H9 (cell line): ENCODE measurements at regions not wholly inside any gene's neighbourhood (a gene's known extent, or its start where the extent isn't known, plus 50 kb on each side); places are given as distances from the start of the nearest gene placed in this dataset.

Experiments used
- DNase-seq: peaks from one replicate; pipeline ENCODE4 v3.0.0-alpha.2; 2017
- H2AFZ ChIP-seq: one replicate; pipeline ENCODE4 v1.6.1; 2013; ENCODE audit warnings: mild to moderate bottlenecking, low read length, control low read depth, moderate library complexity
- H2AK5ac ChIP-seq: 2 replicates; pipeline ENCODE4 v1.6.1; 2013; ENCODE audit warnings: low read length, control low read depth, mixed read lengths; ENCODE audit not compliant: insufficient read length
- H2BK120ac ChIP-seq: one replicate; pipeline ENCODE4 v1.6.1; 2013; ENCODE audit warnings: low read depth, mild to moderate bottlenecking, low read length, control low read depth, inconsistent platforms; ENCODE audit not compliant: poor library complexity, severe bottlenecking
- H2BK12ac ChIP-seq: 2 replicates; pipeline ENCODE4 v1.6.1; 2013; ENCODE audit warnings: low read length, control low read depth, mixed read lengths, low read depth; ENCODE audit not compliant: insufficient read length
- H2BK15ac ChIP-seq: 2 replicates; pipeline ENCODE4 v1.6.1; 2013; ENCODE audit warnings: low read depth, low read length, control low read depth
- H2BK20ac ChIP-seq: one replicate; pipeline ENCODE4 v1.6.1; 2013; ENCODE audit warnings: low read depth, mild to moderate bottlenecking, low read length, control low read depth, inconsistent platforms; ENCODE audit not compliant: poor library complexity, severe bottlenecking
- H2BK5ac ChIP-seq: 2 replicates; pipeline ENCODE4 v1.6.1; 2013; ENCODE audit warnings: low read length, control low read depth, mixed read lengths; ENCODE audit not compliant: insufficient read length
- H3K14ac ChIP-seq: 2 replicates; pipeline ENCODE4 v1.6.1; 2013; ENCODE audit warnings: low read length, control low read depth; ENCODE audit not compliant: insufficient read depth
- H3K18ac ChIP-seq: 2 replicates; pipeline ENCODE4 v1.6.1; 2013; ENCODE audit warnings: low read depth, mild to moderate bottlenecking, mixed read lengths, low read length, control low read depth; ENCODE audit not compliant: insufficient read length
- H3K23ac ChIP-seq: 2 replicates; pipeline ENCODE4 v1.6.1; 2013; ENCODE audit warnings: low read length, control low read depth, mixed read lengths, low read depth; ENCODE audit not compliant: insufficient read length
- H3K23me2 ChIP-seq: 2 replicates; pipeline ENCODE4 v1.6.1; 2013; ENCODE audit warnings: low read depth, mild to moderate bottlenecking, mixed read lengths, low read length, control low read depth; ENCODE audit not compliant: insufficient read length, poor library complexity, severe bottlenecking
- H3K27ac ChIP-seq: 2 replicates; pipeline ENCODE4 v1.5.1; 2013; ENCODE audit warnings: low read length, control low read depth, mixed read lengths, low read depth; ENCODE audit not compliant: insufficient read length
- H3K27me3 ChIP-seq: 2 replicates; pipeline ENCODE4 v1.6.1; 2013; ENCODE audit warnings: low read length, control low read depth, inconsistent platforms; ENCODE audit not compliant: insufficient read depth
- H3K4ac ChIP-seq: 2 replicates; pipeline ENCODE4 v1.6.1; 2013; ENCODE audit warnings: low read depth, mild to moderate bottlenecking, control low read depth, inconsistent platforms, low read length, moderate library complexity
- H3K4me1 ChIP-seq: 2 replicates; pipeline ENCODE4 v1.6.1; 2013; ENCODE audit warnings: low read length, control low read depth, inconsistent platforms; ENCODE audit not compliant: insufficient read depth
- H3K4me2 ChIP-seq: 2 replicates; pipeline ENCODE4 v1.6.1; 2013; ENCODE audit warnings: low read length, control low read depth, mixed read lengths; ENCODE audit not compliant: insufficient read length, insufficient read depth
- H3K56ac ChIP-seq: 2 replicates; pipeline ENCODE4 v1.6.1; 2013; ENCODE audit warnings: low read depth, mild to moderate bottlenecking, mixed read lengths, low read length, control low read depth; ENCODE audit not compliant: insufficient read length
- H3K79me1 ChIP-seq: 2 replicates; pipeline ENCODE4 v1.6.1; 2013; ENCODE audit warnings: low read depth, mild to moderate bottlenecking, moderate library complexity, low read length, control low read depth, inconsistent platforms; ENCODE audit not compliant: insufficient read depth, poor library complexity, severe bottlenecking
- H3K79me2 ChIP-seq: 2 replicates; pipeline ENCODE4 v1.6.1; 2013; ENCODE audit warnings: low read length, control low read depth, inconsistent platforms; ENCODE audit not compliant: insufficient read depth
- H3K9ac ChIP-seq: 2 replicates; pipeline ENCODE4 v1.6.1; 2013; ENCODE audit warnings: low read length, control low read depth, mixed read lengths; ENCODE audit not compliant: insufficient read length; ENCODE audit errors: extremely low read depth
- H3K9me3 ChIP-seq: one replicate; pipeline ENCODE4 v1.6.1; 2013; ENCODE audit warnings: low read depth, low read length, inconsistent platforms; ENCODE audit not compliant: control insufficient read depth
- H3T11ph ChIP-seq: one replicate; pipeline ENCODE4 v1.6.1; 2013; ENCODE audit warnings: mild to moderate bottlenecking, low read length, control low read depth, inconsistent platforms
- H4K20me1 ChIP-seq: one replicate; pipeline ENCODE4 v1.6.1; 2013; ENCODE audit not compliant: control insufficient read depth, insufficient read length, insufficient read depth
- H4K5ac ChIP-seq: 2 replicates; pipeline ENCODE4 v1.6.1; 2013; ENCODE audit warnings: low read depth, mild to moderate bottlenecking, mixed read lengths, low read length, control low read depth; ENCODE audit not compliant: insufficient read length
- H4K8ac ChIP-seq: replicated peaks from 2 replicates; pipeline ENCODE4 v1.6.1; 2013; ENCODE audit warnings: low read length, control low read depth, mixed read lengths, low read depth; ENCODE audit not compliant: insufficient read length
- H4K91ac ChIP-seq: 2 replicates; pipeline ENCODE4 v1.6.1; 2013; ENCODE audit warnings: low read depth, mild to moderate bottlenecking, moderate library complexity, mixed read lengths, low read length, control low read depth; ENCODE audit not compliant: insufficient read length
- H3K27ac Mint-ChIP-seq, 3 experiments: 2 replicates in 2 of 3; 3 replicates in 1 of 3; pipeline ENCODE4 v1.8.0; 2020 to 2021; ENCODE audit warnings: mixed read lengths in 3 of 3, mild to moderate bottlenecking in 1 of 3, moderate library complexity in 1 of 3
- H3K27me3 Mint-ChIP-seq: 2 replicates; pipeline ENCODE4 v1.8.0; 2021; ENCODE audit warnings: low read depth, mild to moderate bottlenecking, moderate library complexity, mixed read lengths
- H3K36me3 Mint-ChIP-seq, 3 experiments: 2 replicates in 2 of 3; 3 replicates in 1 of 3; pipeline ENCODE4 v1.8.0; 2020 to 2021; ENCODE audit warnings: low read depth in 3 of 3, mixed read lengths in 3 of 3; ENCODE audit not compliant: insufficient read depth in 1 of 3
- H3K4me1 Mint-ChIP-seq, 2 experiments: 2 replicates each; pipeline ENCODE4 v1.8.0; 2020; ENCODE audit warnings: mixed read lengths in 2 of 2
- H3K4me3 Mint-ChIP-seq, 2 experiments: 2 replicates in 1 of 2; 3 replicates in 1 of 2; pipeline ENCODE4 v1.8.0; 2020 to 2021; ENCODE audit warnings: mild to moderate bottlenecking in 2 of 2, mixed read lengths in 2 of 2, moderate library complexity in 1 of 2
- H3K9me3 Mint-ChIP-seq, 2 experiments: 2 replicates in 1 of 2; 3 replicates in 1 of 2; pipeline ENCODE4 v1.8.0; 2020; ENCODE audit warnings: mild to moderate bottlenecking in 2 of 2, mixed read lengths in 2 of 2, moderate library complexity in 1 of 2
- WGBS: extraction: QIAGEN DNeasy Blood & Tissue Kit; methylation state at CpG from one replicate; pipeline ENCODE4 v1.1.7; 2013; ENCODE audit warnings: missing lambda C conversion rate, low lambda C conversion rate, mixed read lengths; ENCODE audit not compliant: insufficient read length; ENCODE audit errors: extremely low coverage; 5-methylcytosine and 5-hydroxymethylcytosine counted together
- TF ChIP-seq, protein P1 (sequence below): fragments of 200-600 bp; sonication (generic); conservative IDR thresholded peaks from 3 replicates; pipeline ENCODE4 v1.8.0; 2021; ENCODE audit warnings: antibody characterized with exemption, mild to moderate bottlenecking

DNA sequence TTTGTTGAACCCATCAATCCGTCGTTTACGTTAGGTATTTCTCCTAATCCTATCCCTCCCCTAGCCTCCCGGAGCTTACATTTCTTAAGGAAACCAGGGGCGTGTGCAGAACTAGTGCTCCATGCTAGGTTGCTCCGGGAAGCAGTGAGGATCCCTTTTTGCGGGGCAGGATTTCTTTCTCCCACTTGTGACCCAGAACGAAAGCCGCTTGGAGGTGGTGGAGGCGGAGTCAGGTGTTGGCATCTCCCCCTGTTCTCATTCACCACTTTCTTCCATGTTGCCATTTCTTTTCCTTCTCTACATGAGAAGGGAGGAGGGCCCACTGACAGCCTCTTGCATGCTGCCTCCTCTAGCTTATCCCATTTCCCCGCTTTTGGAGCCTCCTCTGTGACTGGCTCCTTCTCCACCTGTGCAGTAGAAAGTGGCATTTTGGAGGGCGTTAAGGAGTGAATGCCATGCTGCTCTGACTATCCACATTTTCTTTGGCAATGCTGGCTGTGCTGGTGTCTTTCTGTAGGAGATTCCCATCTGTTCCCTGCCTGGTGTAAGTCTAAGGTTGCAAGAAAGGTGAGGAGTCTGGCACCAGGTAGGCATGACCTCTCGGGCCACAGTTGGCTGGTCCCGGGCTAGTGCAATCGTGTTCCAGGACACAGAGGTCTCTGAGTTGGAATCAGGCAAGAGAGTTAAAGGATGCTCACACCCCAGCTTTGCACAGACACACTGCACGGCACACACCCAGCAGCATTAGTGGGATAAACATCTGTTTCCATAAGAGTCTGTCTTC is 89.5 kb downstream of the ACKR3 start:
- Histone ChIP-seq H2BK5ac (no peak overlapping the region), H4K8ac (no peak overlapping the region), H3K18ac (no peak overlapping the region), H3K4me1 (peaks cover 9% of the 10 kb centered on the region; the same call in 1 of the 2 replicates), H3K23me2 (no peaks in the 10 kb centered on the region), H2BK20ac (no peak overlapping the region), H3K27ac (no peak overlapping the region), H3K9me3 (no peaks in the 10 kb centered on the region), H3K27me3 (no peaks in the 10 kb centered on the region), H2BK12ac (no peak overlapping the region), H3K14ac (no peak overlapping the region), H3K79me1 (no peaks in the 10 kb centered on the region), H2BK15ac (no peak overlapping the region), H3K4ac (no peak overlapping the region), H3K56ac (no peak overlapping the region), H2AFZ (no peak overlapping the region), H3T11ph (no peak overlapping the region), H2BK120ac (no peak overlapping the region), H3K9ac (no peak overlapping the region), H4K91ac (no peak overlapping the region), H3K23ac (no peak overlapping the region), H3K4me2 (no peak overlapping the region), H4K20me1 (no peaks in the 10 kb centered on the region), H4K5ac (no peak overlapping the region), H3K79me2 (no peaks in the 10 kb centered on the region), H2AK5ac (no peak overlapping the region)
- H3K4me1 Mint-ChIP-seq: peaks cover 49 to 51% of the 10 kb centered on the region in 2 experiments
- peak overlapping the region in 1 of 3 experiments; percentile 10; a peak in 2 of 7 replicates for H3K27ac Mint-ChIP-seq
- H3K9me3 Mint-ChIP-seq: no peaks in the 10 kb centered on the region
- TF ChIP-seq, protein P1, sequence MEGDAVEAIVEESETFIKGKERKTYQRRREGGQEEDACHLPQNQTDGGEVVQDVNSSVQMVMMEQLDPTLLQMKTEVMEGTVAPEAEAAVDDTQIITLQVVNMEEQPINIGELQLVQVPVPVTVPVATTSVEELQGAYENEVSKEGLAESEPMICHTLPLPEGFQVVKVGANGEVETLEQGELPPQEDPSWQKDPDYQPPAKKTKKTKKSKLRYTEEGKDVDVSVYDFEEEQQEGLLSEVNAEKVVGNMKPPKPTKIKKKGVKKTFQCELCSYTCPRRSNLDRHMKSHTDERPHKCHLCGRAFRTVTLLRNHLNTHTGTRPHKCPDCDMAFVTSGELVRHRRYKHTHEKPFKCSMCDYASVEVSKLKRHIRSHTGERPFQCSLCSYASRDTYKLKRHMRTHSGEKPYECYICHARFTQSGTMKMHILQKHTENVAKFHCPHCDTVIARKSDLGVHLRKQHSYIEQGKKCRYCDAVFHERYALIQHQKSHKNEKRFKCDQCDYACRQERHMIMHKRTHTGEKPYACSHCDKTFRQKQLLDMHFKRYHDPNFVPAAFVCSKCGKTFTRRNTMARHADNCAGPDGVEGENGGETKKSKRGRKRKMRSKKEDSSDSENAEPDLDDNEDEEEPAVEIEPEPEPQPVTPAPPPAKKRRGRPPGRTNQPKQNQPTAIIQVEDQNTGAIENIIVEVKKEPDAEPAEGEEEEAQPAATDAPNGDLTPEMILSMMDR: no peak
- H3K4me3 Mint-ChIP-seq: no peak overlapping the region
- WGBS: no CpG with 5 or more reads among the region's 16 CpGs
- H3K27me3 Mint-ChIP-seq: no peaks in the 10 kb centered on the region; the same call in none of the 2 replicates
- H3K36me3 Mint-ChIP-seq: 0 out of 7 replicates have a peak, but pooled peaks cover 0 to 1% (median 0%) of the 10 kb centered on the region in 3 experiments
- DNase-seq: no peak
